ENCODE measurements at regions not wholly inside any gene's neighbourhood (a gene's known extent, or its start where the extent isn't known, plus 50 kb on each side); places are given as distances from the start of the nearest gene placed in this dataset.
A peak's percentile ranks its signal among the peaks of the same experiment; 100 is the strongest.
"Not testable (repeated sequence)": the region's sequence is repeated elsewhere in the genome, so short reads cannot be mapped to it uniquely, and the experiment has no call there.

DNA sequence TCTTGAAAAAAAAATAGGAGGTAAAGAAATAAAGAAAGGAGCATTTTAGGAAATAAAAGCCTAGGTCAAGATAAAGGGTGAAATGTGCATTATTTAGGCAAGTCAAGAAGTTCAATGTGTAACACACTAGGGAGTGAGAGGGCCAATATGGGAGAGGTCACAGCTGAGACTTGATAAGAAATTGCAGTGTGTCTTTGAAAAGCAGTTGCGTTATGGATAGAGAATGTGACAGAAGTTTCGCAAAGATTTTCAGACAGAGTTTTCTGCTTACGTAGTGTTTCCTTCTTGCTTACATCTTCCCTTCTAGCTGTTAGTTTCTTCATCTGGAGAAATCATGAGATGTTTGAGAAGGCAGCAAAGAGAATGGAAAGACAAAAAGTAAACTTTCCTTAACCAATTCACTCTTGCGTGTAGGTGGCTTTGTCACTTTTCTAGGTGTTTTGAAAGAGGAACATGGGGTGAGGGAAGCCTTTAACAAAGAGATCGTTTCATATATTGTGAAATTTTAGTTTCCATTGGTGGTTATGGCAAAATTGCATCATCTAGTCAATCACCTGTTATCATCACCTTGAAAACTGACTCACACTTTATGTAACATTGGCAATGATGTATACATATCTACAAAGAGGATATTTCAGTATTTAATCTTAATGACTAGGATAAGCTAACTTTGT is 975.5 kb downstream of the OLFM4 start:
- Mint-ChIP-seq H3K9me3 (no peaks in the 10 kb centered on the region), H3K27ac (no peak overlapping the region), H3K4me1 (no peaks in the 10 kb centered on the region), H3K36me3 (no peaks in the 10 kb centered on the region), H3K4me3 (no peak overlapping the region), H3K27me3 (no peaks in the 10 kb centered on the region)
- no peak for ATAC-seq

GRCh38 chr13:54016542-54016941 is 987.9 kb downstream of the OLFM4 start:
- Mint-ChIP-seq H3K27me3 (no peaks in the 10 kb centered on the region), H3K9me3 (peaks cover 8% of the 10 kb centered on the region), H3K36me3 (no peaks in the 10 kb centered on the region), H3K4me3 (no peak overlapping the region), H3K4me1 (peaks cover 9% of the 10 kb centered on the region), H3K27ac (no peak overlapping the region)
- no peak for ATAC-seq

GRCh38 chr13:54018485-54018884 is 989.9 kb downstream of the OLFM4 start:
- H3K4me3 Mint-ChIP-seq, result no peak overlapping the region
- no peak overlapping the region for H3K27ac Mint-ChIP-seq
- peaks cover 9% of the 10 kb centered on the region for H3K4me1 Mint-ChIP-seq
- no peak for ATAC-seq
- no peaks in the 10 kb centered on the region for H3K36me3 Mint-ChIP-seq
- no peaks in the 10 kb centered on the region for H3K27me3 Mint-ChIP-seq
- H3K9me3 Mint-ChIP-seq, result peaks cover 5% of the 10 kb centered on the region

DNA sequence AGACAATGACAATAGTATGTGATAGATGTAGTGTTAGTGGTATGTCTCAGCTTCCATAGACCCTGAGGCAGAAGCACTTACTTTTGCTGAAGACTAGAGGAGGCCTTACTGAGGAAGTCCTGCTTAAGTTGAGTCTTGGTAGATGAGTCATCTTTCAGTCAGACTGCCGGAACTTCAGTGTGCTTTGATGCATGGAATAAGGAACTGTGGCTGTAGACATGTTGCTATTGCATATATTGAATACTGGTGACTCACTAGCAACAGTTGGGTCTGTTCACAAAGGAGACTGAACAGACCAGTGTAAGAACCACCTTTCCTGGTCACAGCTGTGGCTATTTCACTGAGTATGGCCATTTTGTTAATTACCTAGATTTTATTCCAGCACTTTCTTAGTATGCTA is 1000.6 kb downstream of the OLFM4 start:
- no peak overlapping the region for H3K4me3 Mint-ChIP-seq
- no peaks in the 10 kb centered on the region for H3K27me3 Mint-ChIP-seq
- peaks cover 9% of the 10 kb centered on the region for H3K4me1 Mint-ChIP-seq
- H3K27ac Mint-ChIP-seq, result peak overlapping the region; percentile 11
- H3K36me3 Mint-ChIP-seq, result no peaks in the 10 kb centered on the region
- ATAC-seq, result peak; percentile 98
- H3K9me3 Mint-ChIP-seq, result peaks cover 6% of the 10 kb centered on the region

GRCh38 chr13:54029720-54030119 is 1001.1 kb downstream of the OLFM4 start:
- H3K4me3 Mint-ChIP-seq, result no peak overlapping the region
- H3K4me1 Mint-ChIP-seq, result peaks cover 9% of the 10 kb centered on the region
- H3K36me3 Mint-ChIP-seq, result no peaks in the 10 kb centered on the region
- peak overlapping the region; percentile 11 for H3K27ac Mint-ChIP-seq
- ATAC-seq, result no peak
- peaks cover 6% of the 10 kb centered on the region for H3K9me3 Mint-ChIP-seq
- H3K27me3 Mint-ChIP-seq, result no peaks in the 10 kb centered on the region

GRCh38 chr13:54033323-54033861 is 1004.8 kb downstream of the OLFM4 start:
- Mint-ChIP-seq H3K36me3 (no peaks in the 10 kb centered on the region), H3K4me1 (peaks cover 5% of the 10 kb centered on the region), H3K9me3 (peaks cover 3% of the 10 kb centered on the region), H3K4me3 (no peak overlapping the region), H3K27me3 (no peaks in the 10 kb centered on the region), H3K27ac (no peak overlapping the region)
- ATAC-seq, result no peak

- Mint-ChIP-seq H3K4me1 (peaks cover 5% of the 10 kb centered on the region), H3K9me3 (peaks cover 6% of the 10 kb centered on the region), H3K27ac (no peak overlapping the region), H3K4me3 (no peak overlapping the region), H3K36me3 (no peaks in the 10 kb centered on the region), H3K27me3 (no peaks in the 10 kb centered on the region)
- ATAC-seq, result no peak
Observed at GRCh38 chr13:54034047-54034446, 1005.4 kb downstream of the OLFM4 start.

- not testable (repeated sequence) for H3K4me3 Mint-ChIP-seq
Observed at GRCh38 chr13:54057416-54057815, 1028.8 kb downstream of the OLFM4 start.

DNA sequence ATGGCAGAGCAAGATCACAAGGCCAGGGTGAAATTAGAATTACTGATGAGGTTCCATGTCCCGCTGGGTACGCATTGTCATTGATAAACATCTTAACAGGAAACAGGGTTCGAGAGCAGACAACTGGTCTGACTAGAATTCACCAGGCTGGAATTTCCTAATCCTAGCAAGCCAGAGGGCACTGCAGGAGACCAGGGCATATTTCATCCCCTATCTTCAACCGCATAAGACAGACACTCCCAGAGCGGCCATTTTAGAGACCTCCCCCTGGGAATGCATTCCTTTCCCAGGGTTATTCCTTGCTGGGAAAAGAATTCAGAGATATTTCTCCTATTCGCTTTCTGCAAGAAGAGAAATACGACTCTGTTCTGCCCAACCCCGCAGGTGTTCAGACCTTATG is 1041.3 kb downstream of the OLFM4 start:
- H3K27me3 Mint-ChIP-seq, H3K4me1 Mint-ChIP-seq, ATAC-seq, H3K9me3 Mint-ChIP-seq, H3K27ac Mint-ChIP-seq, H3K36me3 Mint-ChIP-seq, H3K4me3 Mint-ChIP-seq: not testable (repeated sequence)

More at GRCh38 chr13:54057416-54057815, 1028.8 kb downstream of the OLFM4 start:
- H3K9me3 Mint-ChIP-seq, H3K27me3 Mint-ChIP-seq, H3K4me1 Mint-ChIP-seq, ATAC-seq, H3K27ac Mint-ChIP-seq, H3K36me3 Mint-ChIP-seq: not testable (repeated sequence)

DNA sequence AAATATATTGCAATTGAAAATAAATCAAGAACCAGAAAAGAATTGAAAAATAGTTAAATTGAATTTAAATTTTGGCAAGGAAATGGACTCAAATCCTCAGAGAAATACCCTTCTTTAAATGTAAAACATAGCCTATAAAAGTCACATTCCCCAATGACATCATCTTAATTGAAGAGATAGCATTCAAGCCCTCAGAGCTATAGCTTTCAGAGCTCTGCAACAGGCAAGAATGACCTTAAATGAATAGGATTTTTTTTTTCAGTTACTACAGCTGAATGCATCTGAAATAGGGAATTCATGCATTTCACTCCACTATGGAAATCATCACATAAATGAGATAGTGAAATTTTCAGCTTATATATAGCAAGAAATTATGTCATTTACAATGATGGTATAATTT is 1049.0 kb downstream of the OLFM4 start:
- H3K4me1 Mint-ChIP-seq, result no peaks in the 10 kb centered on the region
- ATAC-seq, result no peak
- H3K36me3 Mint-ChIP-seq, result no peaks in the 10 kb centered on the region
- H3K27ac Mint-ChIP-seq, result no peak overlapping the region
- H3K4me3 Mint-ChIP-seq, result no peak overlapping the region
- no peaks in the 10 kb centered on the region for H3K27me3 Mint-ChIP-seq
- H3K9me3 Mint-ChIP-seq, result no peaks in the 10 kb centered on the region

- Mint-ChIP-seq H3K4me3 (no peak overlapping the region), H3K4me1 (no peaks in the 10 kb centered on the region), H3K36me3 (no peaks in the 10 kb centered on the region), H3K27me3 (no peaks in the 10 kb centered on the region), H3K27ac (no peak overlapping the region), H3K9me3 (no peaks in the 10 kb centered on the region)
- ATAC-seq, result no peak
Observed at GRCh38 chr13:54078271-54078870, 1049.8 kb downstream of the OLFM4 start.

- ATAC-seq, H3K36me3 Mint-ChIP-seq, H3K4me3 Mint-ChIP-seq, H3K27me3 Mint-ChIP-seq, H3K27ac Mint-ChIP-seq, H3K9me3 Mint-ChIP-seq, H3K4me1 Mint-ChIP-seq: not testable (repeated sequence)
Observed at GRCh38 chr13:54082309-54082708, 1053.7 kb downstream of the OLFM4 start.

DNA sequence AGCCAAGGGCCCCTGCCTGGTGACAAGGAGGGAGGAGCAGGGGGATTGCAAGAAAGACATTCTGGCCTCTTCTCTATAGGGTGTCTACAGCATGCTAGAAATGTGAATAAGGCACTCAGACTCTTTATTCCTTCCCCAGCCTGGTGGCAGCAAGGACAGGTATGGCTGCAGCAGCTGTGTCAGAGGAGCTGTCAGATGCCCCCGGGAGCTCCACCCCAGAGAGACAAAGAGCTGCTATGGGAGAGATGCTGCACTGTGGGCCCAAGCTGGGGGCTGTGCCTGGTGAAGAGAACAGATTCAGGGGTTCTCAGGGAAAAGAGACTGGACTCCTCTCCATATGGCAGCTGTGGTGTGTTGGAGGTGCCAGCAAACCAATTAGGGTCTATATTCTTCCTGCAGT is 1063.3 kb downstream of the OLFM4 start:
- no peaks in the 10 kb centered on the region for H3K27me3 Mint-ChIP-seq
- H3K36me3 Mint-ChIP-seq, result no peaks in the 10 kb centered on the region
- H3K4me3 Mint-ChIP-seq, result no peak overlapping the region
- no peak for ATAC-seq
- H3K27ac Mint-ChIP-seq, result no peak overlapping the region
- peaks cover 4% of the 10 kb centered on the region for H3K9me3 Mint-ChIP-seq
- no peaks in the 10 kb centered on the region for H3K4me1 Mint-ChIP-seq

- Mint-ChIP-seq H3K4me3 (no peak overlapping the region), H3K36me3 (no peaks in the 10 kb centered on the region), H3K27me3 (no peaks in the 10 kb centered on the region), H3K4me1 (no peaks in the 10 kb centered on the region), H3K9me3 (peaks cover 4% of the 10 kb centered on the region), H3K27ac (no peak overlapping the region)
- no peak for ATAC-seq
Observed at GRCh38 chr13:54092686-54093085, 1064.1 kb downstream of the OLFM4 start.

DNA sequence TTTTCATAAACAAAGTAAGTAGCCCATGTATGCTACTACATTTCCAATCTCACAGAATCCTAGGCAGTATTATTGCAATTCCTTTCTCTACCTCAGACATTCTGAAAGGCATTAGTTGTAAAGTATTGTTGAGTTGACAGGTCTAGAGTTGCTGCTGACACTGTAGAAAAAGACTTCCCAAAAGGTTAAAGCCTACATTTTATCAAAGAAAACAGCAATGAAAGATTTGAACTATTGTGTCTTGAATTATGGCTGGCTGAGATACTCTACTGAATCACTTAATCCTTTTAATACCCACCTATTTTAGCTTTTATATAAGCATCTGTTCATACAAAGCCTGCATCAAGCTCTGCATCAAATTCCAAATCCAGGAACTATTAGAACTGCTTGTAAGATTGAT is 1082.0 kb downstream of the OLFM4 start:
- ATAC-seq, result no peak
- Mint-ChIP-seq H3K27me3 (no peaks in the 10 kb centered on the region), H3K4me1 (no peaks in the 10 kb centered on the region), H3K9me3 (peaks cover 3% of the 10 kb centered on the region), H3K4me3 (no peak overlapping the region), H3K27ac (no peak overlapping the region), H3K36me3 (no peaks in the 10 kb centered on the region)

DNA sequence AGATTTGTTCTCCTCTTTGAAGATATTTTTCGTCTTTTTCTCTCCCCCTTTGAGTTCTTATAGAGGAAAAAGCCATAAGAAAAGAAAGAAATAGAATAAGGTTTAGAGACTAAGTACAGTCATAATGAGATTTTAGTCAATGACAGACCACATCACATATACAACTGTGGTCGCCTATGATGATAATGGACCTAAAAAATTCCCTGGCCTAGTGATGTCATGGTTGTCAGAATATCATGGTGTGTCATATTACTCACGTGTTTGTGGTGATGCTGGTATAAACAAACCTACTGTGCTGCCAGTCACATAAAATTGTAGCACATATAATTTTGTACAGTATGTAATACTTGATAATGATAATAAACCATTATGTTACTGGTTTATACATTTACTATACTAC is 1096.1 kb downstream of the OLFM4 start:
- no peaks in the 10 kb centered on the region for H3K27me3 Mint-ChIP-seq
- H3K4me1 Mint-ChIP-seq, result no peaks in the 10 kb centered on the region
- no peak for ATAC-seq
- peaks cover 13% of the 10 kb centered on the region for H3K9me3 Mint-ChIP-seq
- H3K27ac Mint-ChIP-seq, result no peak overlapping the region
- H3K4me3 Mint-ChIP-seq, result no peak overlapping the region
- no peaks in the 10 kb centered on the region for H3K36me3 Mint-ChIP-seq
